Panc1 (cell line): ENCODE measurements at regions not wholly inside any gene's neighbourhood (a gene's known extent, or its start where the extent isn't known, plus 50 kb on each side); places are given as distances from the start of the nearest gene placed in this dataset.

Source experiments
- CTCF ChIP-seq: fragments of 450-650 bp; IDR thresholded peaks from 2 replicates; pipeline ENCODE4 v1.5.1; 2017; ENCODE audit warnings: mild to moderate bottlenecking
- POLR2AphosphoS5 ChIP-seq: IDR thresholded peaks from 2 replicates; pipeline ENCODE4 v1.6.1; 2012; ENCODE audit warnings: mild to moderate bottlenecking, low read depth, low read length, moderate library complexity
- REST ChIP-seq, 2 experiments: IDR thresholded peaks; 2 replicates each; pipeline ENCODE4 v1.6.1; 2011 to 2012; ENCODE audit warnings: low read depth in 2 of 2, control low read depth in 1 of 2, low read length in 1 of 2, mild to moderate bottlenecking in 1 of 2, moderate library complexity in 1 of 2; ENCODE audit not compliant: insufficient read depth in 1 of 2
- SIN3A ChIP-seq: IDR thresholded peaks from 2 replicates; pipeline ENCODE4 v1.6.1; 2012; ENCODE audit warnings: low read depth, mild to moderate bottlenecking, low read length, moderate library complexity, borderline replicate concordance; ENCODE audit not compliant: insufficient read depth
- TCF7L2 ChIP-seq: IDR thresholded peaks from 2 replicates; pipeline ENCODE4 v1.6.1; 2011; ENCODE audit warnings: mild to moderate bottlenecking, low read depth, low read length, inconsistent platforms

- TF ChIP-seq POLR2AphosphoS5 (no peak), SIN3A (no peak), CTCF (no peak), REST (IDR thresholded peaks at IDR 0.05; ENCODE audit: insufficient read depth in 1 of 2, low read depth in 2 of 2, low read length in 1 of 2) (no peak), TCF7L2 (no peak)
These were observed 367.2 kb downstream of the FIGN start for GRCh38 chr2:163368655-163369054.
